ENCODE measurements at regions not wholly inside any gene's neighbourhood (a gene's known extent, or its start where the extent isn't known, plus 50 kb on each side); places are given as distances from the start of the nearest gene placed in this dataset.
"Not testable (repeated sequence)": the region's sequence is repeated elsewhere in the genome, so short reads cannot be mapped to it uniquely, and the experiment has no call there.

DNA sequence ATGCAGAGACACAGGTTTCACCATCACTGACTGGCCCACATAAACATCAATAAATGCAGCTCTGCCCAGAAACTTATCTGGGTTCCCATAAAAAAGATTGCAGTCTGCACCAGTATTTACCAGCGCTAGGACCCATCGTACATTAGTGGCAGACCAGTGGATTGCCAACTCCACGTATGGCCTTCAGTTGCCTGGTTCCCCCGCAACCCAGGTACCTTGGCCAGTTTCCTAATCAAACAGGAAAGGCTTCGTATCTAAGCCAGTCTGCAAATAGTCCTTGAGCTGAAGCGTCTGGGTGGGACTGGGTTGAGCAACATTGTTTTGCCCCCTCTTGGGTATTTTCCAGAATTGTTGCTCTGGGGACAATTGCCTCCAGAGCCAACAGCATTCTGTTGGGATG, 1639.3 kb downstream of the MRPL39 start:
- no peak for DNase-seq (ENCODE audit: low read depth in 4 of 4, low spot score in 2 of 4)

DNA sequence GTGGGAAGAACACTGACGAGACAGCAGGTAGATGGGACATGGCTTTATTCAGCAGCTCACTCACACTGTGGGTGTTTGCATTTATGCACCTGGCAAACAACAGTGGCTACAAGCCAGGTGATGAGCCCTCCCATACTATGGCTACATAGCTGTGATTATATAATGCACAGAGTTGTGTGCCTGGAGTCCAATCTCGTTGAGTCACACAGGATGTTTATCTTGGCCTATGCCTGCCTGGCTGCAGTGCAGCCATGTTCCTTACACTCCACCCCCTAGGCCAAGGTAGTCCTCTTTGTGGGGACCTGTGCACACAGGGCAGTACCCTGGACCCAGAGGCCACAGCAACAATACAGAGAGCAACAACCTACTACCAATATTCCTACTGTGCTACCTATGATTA, 1643.8 kb downstream of the MRPL39 start:
- DNase-seq (ENCODE audit: low read depth in 4 of 4, low spot score in 2 of 4) = no peak

GRCh38 chr21:23960769-23961168, 1646.5 kb downstream of the MRPL39 start:
- no peak for DNase-seq (ENCODE audit: low read depth in 4 of 4, low spot score in 2 of 4)

DNA sequence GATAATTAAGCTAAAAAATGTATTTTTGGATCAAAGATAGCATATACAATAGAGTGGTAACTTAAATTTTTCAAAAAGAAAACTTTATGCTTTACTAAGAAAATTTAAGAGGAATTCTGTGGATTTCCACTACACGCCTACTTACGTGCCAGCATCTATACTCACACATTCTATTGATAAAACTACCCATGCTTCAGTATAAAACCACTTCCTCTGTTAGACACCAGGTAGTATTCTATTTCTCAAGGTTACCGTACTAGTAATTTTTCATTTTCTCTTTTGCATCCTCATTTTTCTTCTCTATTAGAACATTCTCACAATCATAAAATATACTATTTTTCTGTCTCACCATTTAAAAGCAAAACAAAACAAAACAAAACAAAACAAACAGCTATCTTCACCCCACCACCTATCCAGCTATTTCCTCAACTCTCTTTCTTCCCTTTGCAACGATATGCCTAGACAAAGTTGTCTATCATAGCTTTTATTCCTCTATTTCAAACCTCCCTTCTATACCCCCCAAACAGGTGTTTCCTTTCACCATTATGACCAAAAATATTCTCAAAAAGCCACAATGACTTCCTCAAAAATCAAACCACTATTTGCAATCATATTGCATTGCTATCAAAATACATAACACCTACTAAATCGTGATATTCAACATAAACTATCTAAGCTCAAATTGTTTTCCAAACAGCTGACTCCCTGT, 1652.0 kb downstream of the MRPL39 start:
- DNase-seq (ENCODE audit: low read depth in 4 of 4, low spot score in 2 of 4) = no peak

GRCh38 chr21:23952269-23952668, 1655.0 kb downstream of the MRPL39 start:
- DNase-seq (ENCODE audit: low read depth in 4 of 4, low spot score in 2 of 4) = no peak

- no peak for DNase-seq (ENCODE audit: low read depth in 4 of 4, low spot score in 2 of 4)
Observed at GRCh38 chr21:23951251-23951650, 1656.0 kb downstream of the MRPL39 start.

- no peak for DNase-seq (ENCODE audit: low read depth in 4 of 4, low spot score in 2 of 4)
Observed at GRCh38 chr21:23950344-23950743, 1656.9 kb downstream of the MRPL39 start.

GRCh38 chr21:23949493-23949892, 1657.8 kb downstream of the MRPL39 start:
- no peak for DNase-seq (ENCODE audit: low read depth in 4 of 4, low spot score in 2 of 4)

GRCh38 chr21:23939369-23940065, 1667.8 kb downstream of the MRPL39 start:
- no peak for DNase-seq (ENCODE audit: low read depth in 4 of 4, low spot score in 2 of 4)

- no peak for DNase-seq (ENCODE audit: low read depth in 4 of 4, low spot score in 2 of 4)
Observed at GRCh38 chr21:23936991-23937390, 1670.3 kb downstream of the MRPL39 start.

DNA sequence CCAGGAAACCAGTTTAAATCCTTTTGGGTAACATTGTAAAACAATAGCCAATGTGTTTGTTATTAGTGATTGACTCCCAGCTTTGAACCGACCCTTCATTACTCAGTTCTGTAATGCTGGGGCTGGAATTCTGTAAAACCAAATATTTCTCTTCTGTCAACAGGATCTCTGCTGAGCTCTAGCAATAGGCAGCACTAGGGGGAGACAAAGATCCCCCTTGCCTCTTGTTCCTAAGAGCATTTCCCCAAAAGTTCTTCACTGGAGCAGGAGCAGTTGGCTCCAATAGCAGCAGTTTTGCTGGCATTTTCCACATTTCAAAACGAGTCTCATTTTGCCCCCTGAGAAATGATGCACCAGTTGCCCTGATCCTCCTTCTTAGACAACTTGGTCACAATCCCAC, 1671.1 kb downstream of the MRPL39 start:
- DNase-seq (ENCODE audit: low read depth in 4 of 4, low spot score in 2 of 4) = no peak

GRCh38 chr21:23930565-23930964, 1676.7 kb downstream of the MRPL39 start:
- DNase-seq (ENCODE audit: low read depth in 4 of 4, low spot score in 2 of 4) = no peak

GRCh38 chr21:23926430-23926829, 1680.9 kb downstream of the MRPL39 start:
- not testable (repeated sequence) for DNase-seq (ENCODE audit: low read depth in 4 of 4, low spot score in 2 of 4)

DNA sequence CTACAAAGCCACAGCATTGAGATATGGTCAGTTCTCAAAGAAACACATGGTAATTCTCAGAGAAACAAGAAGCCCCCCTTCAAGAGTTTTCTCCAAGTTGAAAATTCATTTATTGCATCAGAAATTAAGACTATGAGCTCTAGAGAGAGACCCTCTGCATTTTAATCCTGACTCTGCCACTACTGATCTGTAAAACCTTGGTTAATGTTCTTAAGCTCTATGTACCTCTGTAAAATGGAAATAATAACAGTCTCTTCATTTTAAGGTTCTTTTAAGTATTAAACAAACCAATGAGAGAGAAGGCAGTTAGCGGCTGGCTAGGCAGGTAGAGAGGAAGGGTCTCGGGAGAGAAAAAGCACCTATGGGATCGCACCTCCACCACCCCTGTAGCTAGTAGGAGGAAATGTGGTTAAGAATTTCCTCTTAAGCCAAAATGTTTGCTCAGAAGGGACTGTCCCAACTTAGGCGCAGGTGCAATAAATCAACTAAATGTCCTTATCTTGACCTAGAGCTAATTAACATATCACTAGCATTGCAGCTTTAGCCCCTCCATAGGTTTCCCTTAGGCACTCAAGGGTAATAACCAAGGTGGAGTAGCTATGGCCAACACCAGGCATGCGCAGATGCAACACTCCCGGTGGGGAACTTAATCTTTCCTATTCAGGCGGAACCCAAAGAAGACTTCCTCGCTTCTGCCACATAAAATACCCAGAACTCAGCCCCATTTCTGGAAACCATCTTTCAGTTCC, 1685.4 kb downstream of the MRPL39 start:
- DNase-seq (ENCODE audit: low read depth in 4 of 4, low spot score in 2 of 4) = no peak

- no peak for DNase-seq (ENCODE audit: low read depth in 4 of 4, low spot score in 2 of 4)
Observed at GRCh38 chr21:23900727-23901126, 1706.6 kb downstream of the MRPL39 start.

GRCh38 chr21:23899561-23899960, 1707.7 kb downstream of the MRPL39 start:
- DNase-seq (ENCODE audit: low read depth in 4 of 4, low spot score in 2 of 4) = no peak

DNA sequence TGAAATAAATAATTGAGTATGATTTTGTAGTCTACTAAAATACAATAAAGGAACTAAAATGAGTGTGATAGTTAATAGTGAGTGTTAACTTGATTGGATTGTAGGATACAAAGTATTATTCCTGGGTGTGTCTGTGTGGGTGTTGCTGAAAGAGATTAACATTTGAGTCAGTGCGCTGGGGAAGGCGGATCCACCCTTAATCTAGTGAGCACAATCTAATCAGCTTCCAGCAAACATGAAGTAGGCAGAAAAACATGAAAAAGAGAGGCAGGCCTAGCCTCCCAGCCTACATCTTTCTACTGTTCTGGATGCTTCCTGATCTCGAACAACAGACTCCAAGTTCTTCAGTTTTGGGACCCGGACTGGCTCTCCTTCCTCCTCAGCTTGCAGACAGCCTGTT, 1716.6 kb downstream of the MRPL39 start:
- DNase-seq (ENCODE audit: low read depth in 4 of 4, low spot score in 2 of 4) = no peak

- DNase-seq (ENCODE audit: low read depth in 4 of 4, low spot score in 2 of 4) = no peak
Observed at GRCh38 chr21:23887725-23888306, 1719.5 kb downstream of the MRPL39 start.

- no peak for DNase-seq (ENCODE audit: low read depth in 4 of 4, low spot score in 2 of 4)
Observed at GRCh38 chr21:23886828-23887724, 1720.2 kb downstream of the MRPL39 start.

GRCh38 chr21:23881783-23882182, 1725.5 kb downstream of the MRPL39 start:
- no peak for DNase-seq (ENCODE audit: low read depth in 4 of 4, low spot score in 2 of 4)
